GM23338 (cell line): ENCODE measurements at regions not wholly inside any gene's neighbourhood (a gene's known extent, or its start where the extent isn't known, plus 50 kb on each side); places are given as distances from the start of the nearest gene placed in this dataset.

Experiments used
- CREB1 ChIP-seq: fragments of 250-450 bp; sonication (Bioruptor Pico); IDR thresholded peaks from 2 replicates; pipeline ENCODE4 v1.5.0; 2020; ENCODE audit warnings: low read depth, mild to moderate bottlenecking, moderate library complexity
- EZH2 ChIP-seq: fragments of 200-600 bp; sonication (generic); IDR thresholded peaks from one replicate; pipeline ENCODE4 v1.8.0; 2017; ENCODE audit warnings: antibody characterized with exemption, mild to moderate bottlenecking, low read depth; ENCODE audit not compliant: unreplicated experiment
- EZH2phosphoT487 ChIP-seq: fragments of 200-600 bp; sonication (generic); IDR thresholded peaks from one replicate; pipeline ENCODE4 v1.8.1; 2018; ENCODE audit warnings: antibody characterized with exemption; ENCODE audit not compliant: unreplicated experiment
- JUNB ChIP-seq: IDR thresholded peaks from one replicate; pipeline ENCODE4 v1.6.1; 2016; ENCODE audit warnings: antibody characterized with exemption; ENCODE audit not compliant: unreplicated experiment
- NANOG ChIP-seq: IDR thresholded peaks from 2 replicates; pipeline ENCODE4 v1.6.1; 2016; ENCODE audit warnings: antibody characterized with exemption, borderline replicate concordance
- POLR2AphosphoS5 ChIP-seq: IDR thresholded peaks from 2 replicates; pipeline ENCODE4 v1.6.1; 2016; ENCODE audit warnings: antibody characterized with exemption, low read depth
- STAT1 ChIP-seq: IDR thresholded peaks from one replicate; pipeline ENCODE4 v1.6.1; 2016; ENCODE audit warnings: antibody characterized with exemption; ENCODE audit not compliant: unreplicated experiment
- ZNF114 ChIP-seq: fragments of 250-450 bp; sonication (Bioruptor Pico); IDR thresholded peaks from 2 replicates; pipeline ENCODE4 v1.5.0; 2020; ENCODE audit warnings: mild to moderate bottlenecking, moderate library complexity
- ZNF331 ChIP-seq: fragments of 250-450 bp; sonication (Bioruptor Pico); IDR thresholded peaks from 2 replicates; pipeline ENCODE4 v1.5.0; 2020; ENCODE audit warnings: low read depth, mild to moderate bottlenecking, moderate library complexity
- TF ChIP-seq, protein P1 (sequence below), 2 experiments: fragments of 200-600 bp in 1 of 2; sonication (generic) in 1 of 2; conservative IDR thresholded peaks; 2 replicates each; pipeline versions ENCODE4 v1.5.1 to v1.6.1; 2016 to 2017; ENCODE audit warnings: antibody characterized with exemption in 2 of 2, low read depth in 2 of 2, mild to moderate bottlenecking in 2 of 2, moderate library complexity in 1 of 2
- TF ChIP-seq, protein P2 (sequence below): fragments of 250-450 bp; sonication (Bioruptor Pico); IDR thresholded peaks from 2 replicates; pipeline ENCODE4 v1.5.0; 2020; ENCODE audit warnings: mild to moderate bottlenecking, moderate library complexity
- TF ChIP-seq, protein P3 (sequence below): IDR thresholded peaks from one replicate; pipeline ENCODE4 v1.6.1; 2018; ENCODE audit warnings: antibody characterized with exemption; ENCODE audit not compliant: unreplicated experiment
- TF ChIP-seq, protein P4 (sequence below): IDR thresholded peaks from 2 replicates; pipeline ENCODE4 v1.6.1; 2016; ENCODE audit warnings: antibody characterized with exemption

DNA sequence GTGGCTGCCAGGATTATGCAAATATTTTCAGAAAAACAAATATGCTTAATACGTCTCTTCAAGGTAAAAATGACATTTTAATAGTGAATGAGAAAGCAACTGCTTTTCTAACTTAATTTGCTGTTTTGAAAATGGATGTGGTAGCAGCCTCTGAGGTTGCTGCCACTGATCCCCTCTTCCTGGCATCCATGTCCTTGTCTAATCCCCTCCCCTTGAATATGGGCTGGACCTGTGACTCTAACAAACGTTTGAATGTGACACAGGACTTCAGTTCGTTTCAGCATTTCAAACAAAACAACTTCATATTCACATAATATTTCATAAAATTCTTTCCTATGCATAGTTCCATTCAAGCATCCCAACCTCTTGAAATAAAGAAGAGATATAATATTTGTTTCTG, 64.2 kb upstream of the SLC38A2 start:
- TF ChIP-seq EZH2phosphoT487 (no peak), EZH2 (no peak), POLR2AphosphoS5 (no peak), JUNB (no peak), NANOG (no peak), ZNF331 (CRISPR knock-in tag) (no peak), CREB1 (no peak), ZNF114 (CRISPR knock-in tag) (no peak), STAT1 (no peak)
- TF ChIP-seq, protein P1, sequence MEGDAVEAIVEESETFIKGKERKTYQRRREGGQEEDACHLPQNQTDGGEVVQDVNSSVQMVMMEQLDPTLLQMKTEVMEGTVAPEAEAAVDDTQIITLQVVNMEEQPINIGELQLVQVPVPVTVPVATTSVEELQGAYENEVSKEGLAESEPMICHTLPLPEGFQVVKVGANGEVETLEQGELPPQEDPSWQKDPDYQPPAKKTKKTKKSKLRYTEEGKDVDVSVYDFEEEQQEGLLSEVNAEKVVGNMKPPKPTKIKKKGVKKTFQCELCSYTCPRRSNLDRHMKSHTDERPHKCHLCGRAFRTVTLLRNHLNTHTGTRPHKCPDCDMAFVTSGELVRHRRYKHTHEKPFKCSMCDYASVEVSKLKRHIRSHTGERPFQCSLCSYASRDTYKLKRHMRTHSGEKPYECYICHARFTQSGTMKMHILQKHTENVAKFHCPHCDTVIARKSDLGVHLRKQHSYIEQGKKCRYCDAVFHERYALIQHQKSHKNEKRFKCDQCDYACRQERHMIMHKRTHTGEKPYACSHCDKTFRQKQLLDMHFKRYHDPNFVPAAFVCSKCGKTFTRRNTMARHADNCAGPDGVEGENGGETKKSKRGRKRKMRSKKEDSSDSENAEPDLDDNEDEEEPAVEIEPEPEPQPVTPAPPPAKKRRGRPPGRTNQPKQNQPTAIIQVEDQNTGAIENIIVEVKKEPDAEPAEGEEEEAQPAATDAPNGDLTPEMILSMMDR (conservative IDR thresholded peaks at IDR 0.05; ENCODE audit: low read depth in 2 of 2) = no peak
- TF ChIP-seq, protein P2, sequence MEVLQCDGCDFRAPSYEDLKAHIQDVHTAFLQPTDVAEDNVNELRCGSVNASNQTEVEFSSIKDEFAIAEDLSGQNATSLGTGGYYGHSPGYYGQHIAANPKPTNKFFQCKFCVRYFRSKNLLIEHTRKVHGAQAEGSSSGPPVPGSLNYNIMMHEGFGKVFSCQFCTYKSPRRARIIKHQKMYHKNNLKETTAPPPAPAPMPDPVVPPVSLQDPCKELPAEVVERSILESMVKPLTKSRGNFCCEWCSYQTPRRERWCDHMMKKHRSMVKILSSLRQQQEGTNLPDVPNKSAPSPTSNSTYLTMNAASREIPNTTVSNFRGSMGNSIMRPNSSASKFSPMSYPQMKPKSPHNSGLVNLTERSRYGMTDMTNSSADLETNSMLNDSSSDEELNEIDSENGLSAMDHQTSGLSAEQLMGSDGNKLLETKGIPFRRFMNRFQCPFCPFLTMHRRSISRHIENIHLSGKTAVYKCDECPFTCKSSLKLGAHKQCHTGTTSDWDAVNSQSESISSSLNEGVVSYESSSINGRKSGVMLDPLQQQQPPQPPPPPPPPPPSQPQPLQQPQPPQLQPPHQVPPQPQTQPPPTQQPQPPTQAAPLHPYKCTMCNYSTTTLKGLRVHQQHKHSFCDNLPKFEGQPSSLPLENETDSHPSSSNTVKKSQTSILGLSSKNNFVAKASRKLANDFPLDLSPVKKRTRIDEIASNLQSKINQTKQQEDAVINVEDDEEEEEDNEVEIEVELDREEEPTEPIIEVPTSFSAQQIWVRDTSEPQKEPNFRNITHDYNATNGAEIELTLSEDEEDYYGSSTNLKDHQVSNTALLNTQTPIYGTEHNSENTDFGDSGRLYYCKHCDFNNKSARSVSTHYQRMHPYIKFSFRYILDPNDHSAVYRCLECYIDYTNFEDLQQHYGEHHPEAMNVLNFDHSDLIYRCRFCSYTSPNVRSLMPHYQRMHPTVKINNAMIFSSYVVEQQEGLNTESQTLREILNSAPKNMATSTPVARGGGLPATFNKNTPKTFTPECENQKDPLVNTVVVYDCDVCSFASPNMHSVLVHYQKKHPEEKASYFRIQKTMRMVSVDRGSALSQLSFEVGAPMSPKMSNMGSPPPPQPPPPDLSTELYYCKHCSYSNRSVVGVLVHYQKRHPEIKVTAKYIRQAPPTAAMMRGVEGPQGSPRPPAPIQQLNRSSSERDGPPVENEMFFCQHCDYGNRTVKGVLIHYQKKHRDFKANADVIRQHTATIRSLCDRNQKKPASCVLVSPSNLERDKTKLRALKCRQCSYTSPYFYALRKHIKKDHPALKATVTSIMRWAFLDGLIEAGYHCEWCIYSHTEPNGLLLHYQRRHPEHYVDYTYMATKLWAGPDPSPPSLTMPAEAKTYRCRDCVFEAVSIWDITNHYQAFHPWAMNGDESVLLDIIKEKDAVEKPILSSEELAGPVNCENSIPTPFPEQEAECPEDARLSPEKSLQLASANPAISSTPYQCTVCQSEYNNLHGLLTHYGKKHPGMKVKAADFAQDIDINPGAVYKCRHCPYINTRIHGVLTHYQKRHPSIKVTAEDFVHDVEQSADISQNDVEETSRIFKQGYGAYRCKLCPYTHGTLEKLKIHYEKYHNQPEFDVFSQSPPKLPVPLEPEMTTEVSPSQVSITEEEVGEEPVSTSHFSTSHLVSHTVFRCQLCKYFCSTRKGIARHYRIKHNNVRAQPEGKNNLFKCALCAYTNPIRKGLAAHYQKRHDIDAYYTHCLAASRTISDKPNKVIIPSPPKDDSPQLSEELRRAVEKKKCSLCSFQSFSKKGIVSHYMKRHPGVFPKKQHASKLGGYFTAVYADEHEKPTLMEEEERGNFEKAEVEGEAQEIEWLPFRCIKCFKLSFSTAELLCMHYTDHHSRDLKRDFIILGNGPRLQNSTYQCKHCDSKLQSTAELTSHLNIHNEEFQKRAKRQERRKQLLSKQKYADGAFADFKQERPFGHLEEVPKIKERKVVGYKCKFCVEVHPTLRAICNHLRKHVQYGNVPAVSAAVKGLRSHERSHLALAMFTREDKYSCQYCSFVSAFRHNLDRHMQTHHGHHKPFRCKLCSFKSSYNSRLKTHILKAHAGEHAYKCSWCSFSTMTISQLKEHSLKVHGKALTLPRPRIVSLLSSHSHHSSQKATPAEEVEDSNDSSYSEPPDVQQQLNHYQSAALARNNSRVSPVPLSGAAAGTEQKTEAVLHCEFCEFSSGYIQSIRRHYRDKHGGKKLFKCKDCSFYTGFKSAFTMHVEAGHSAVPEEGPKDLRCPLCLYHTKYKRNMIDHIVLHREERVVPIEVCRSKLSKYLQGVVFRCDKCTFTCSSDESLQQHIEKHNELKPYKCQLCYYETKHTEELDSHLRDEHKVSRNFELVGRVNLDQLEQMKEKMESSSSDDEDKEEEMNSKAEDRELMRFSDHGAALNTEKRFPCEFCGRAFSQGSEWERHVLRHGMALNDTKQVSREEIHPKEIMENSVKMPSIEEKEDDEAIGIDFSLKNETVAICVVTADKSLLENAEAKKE (CRISPR knock-in tag) = no peak
- TF ChIP-seq, protein P3, sequence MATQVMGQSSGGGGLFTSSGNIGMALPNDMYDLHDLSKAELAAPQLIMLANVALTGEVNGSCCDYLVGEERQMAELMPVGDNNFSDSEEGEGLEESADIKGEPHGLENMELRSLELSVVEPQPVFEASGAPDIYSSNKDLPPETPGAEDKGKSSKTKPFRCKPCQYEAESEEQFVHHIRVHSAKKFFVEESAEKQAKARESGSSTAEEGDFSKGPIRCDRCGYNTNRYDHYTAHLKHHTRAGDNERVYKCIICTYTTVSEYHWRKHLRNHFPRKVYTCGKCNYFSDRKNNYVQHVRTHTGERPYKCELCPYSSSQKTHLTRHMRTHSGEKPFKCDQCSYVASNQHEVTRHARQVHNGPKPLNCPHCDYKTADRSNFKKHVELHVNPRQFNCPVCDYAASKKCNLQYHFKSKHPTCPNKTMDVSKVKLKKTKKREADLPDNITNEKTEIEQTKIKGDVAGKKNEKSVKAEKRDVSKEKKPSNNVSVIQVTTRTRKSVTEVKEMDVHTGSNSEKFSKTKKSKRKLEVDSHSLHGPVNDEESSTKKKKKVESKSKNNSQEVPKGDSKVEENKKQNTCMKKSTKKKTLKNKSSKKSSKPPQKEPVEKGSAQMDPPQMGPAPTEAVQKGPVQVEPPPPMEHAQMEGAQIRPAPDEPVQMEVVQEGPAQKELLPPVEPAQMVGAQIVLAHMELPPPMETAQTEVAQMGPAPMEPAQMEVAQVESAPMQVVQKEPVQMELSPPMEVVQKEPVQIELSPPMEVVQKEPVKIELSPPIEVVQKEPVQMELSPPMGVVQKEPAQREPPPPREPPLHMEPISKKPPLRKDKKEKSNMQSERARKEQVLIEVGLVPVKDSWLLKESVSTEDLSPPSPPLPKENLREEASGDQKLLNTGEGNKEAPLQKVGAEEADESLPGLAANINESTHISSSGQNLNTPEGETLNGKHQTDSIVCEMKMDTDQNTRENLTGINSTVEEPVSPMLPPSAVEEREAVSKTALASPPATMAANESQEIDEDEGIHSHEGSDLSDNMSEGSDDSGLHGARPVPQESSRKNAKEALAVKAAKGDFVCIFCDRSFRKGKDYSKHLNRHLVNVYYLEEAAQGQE = no peak
- TF ChIP-seq, protein P4, sequence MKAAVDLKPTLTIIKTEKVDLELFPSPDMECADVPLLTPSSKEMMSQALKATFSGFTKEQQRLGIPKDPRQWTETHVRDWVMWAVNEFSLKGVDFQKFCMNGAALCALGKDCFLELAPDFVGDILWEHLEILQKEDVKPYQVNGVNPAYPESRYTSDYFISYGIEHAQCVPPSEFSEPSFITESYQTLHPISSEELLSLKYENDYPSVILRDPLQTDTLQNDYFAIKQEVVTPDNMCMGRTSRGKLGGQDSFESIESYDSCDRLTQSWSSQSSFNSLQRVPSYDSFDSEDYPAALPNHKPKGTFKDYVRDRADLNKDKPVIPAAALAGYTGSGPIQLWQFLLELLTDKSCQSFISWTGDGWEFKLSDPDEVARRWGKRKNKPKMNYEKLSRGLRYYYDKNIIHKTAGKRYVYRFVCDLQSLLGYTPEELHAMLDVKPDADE = no peak
